HEK293 (cell line): ENCODE measurements at regions not wholly inside any gene's neighbourhood (a gene's known extent, or its start where the extent isn't known, plus 50 kb on each side); places are given as distances from the start of the nearest gene placed in this dataset.
"Not testable (repeated sequence)": the region's sequence is repeated elsewhere in the genome, so short reads cannot be mapped to it uniquely, and the experiment has no call there.

ENCODE experiments used
- BCL6B ChIP-seq: fragments of 450-650 bp; formaldehyde crosslinking; IDR thresholded peaks from 2 replicates; pipeline ENCODE4 v1.5.1; 2017; ENCODE audit warnings: missing biosample characterization, missing genetic modification characterization
- CTCF ChIP-seq: fragments of 450-650 bp; formaldehyde crosslinking; IDR thresholded peaks from 2 replicates; pipeline ENCODE4 v1.5.1; 2016; ENCODE audit warnings: missing biosample characterization, missing genetic modification characterization
- FEZF1 ChIP-seq: fragments of 450-650 bp; formaldehyde crosslinking; IDR thresholded peaks from 2 replicates; pipeline ENCODE4 v1.5.1; 2016; ENCODE audit warnings: missing biosample characterization, missing genetic modification characterization
- MYNN ChIP-seq: fragments of 450-650 bp; formaldehyde crosslinking; IDR thresholded peaks from 2 replicates; pipeline ENCODE4 v1.5.1; 2016; ENCODE audit warnings: missing biosample characterization, missing genetic modification characterization, borderline replicate concordance
- RBAK ChIP-seq: fragments of 450-650 bp; formaldehyde crosslinking; IDR thresholded peaks from 2 replicates; pipeline ENCODE4 v1.5.1; 2016; ENCODE audit warnings: missing biosample characterization, missing genetic modification characterization
- ZNF146 ChIP-seq: fragments of 450-650 bp; formaldehyde crosslinking; IDR thresholded peaks from 2 replicates; pipeline ENCODE4 v1.5.1; 2016; ENCODE audit warnings: missing biosample characterization, missing genetic modification characterization
- ZNF302 ChIP-seq: fragments of 450-650 bp; formaldehyde crosslinking; IDR thresholded peaks from 2 replicates; pipeline ENCODE4 v1.5.1; 2016; ENCODE audit warnings: missing biosample characterization, missing genetic modification characterization, low read depth
- ZNF639 ChIP-seq: fragments of 450-650 bp; formaldehyde crosslinking; IDR thresholded peaks from 2 replicates; pipeline ENCODE4 v1.5.1; 2016; ENCODE audit warnings: missing biosample characterization, missing genetic modification characterization
- ZNF777 ChIP-seq: fragments of 450-650 bp; formaldehyde crosslinking; IDR thresholded peaks from 2 replicates; pipeline ENCODE4 v1.5.1; 2017; ENCODE audit warnings: missing biosample characterization, missing genetic modification characterization, borderline replicate concordance

- TF ChIP-seq MYNN (tag by site-specific recombination); ZNF639 (tag by site-specific recombination); ZNF302 (tag by site-specific recombination); ZNF146 (tag by site-specific recombination); ZNF777; FEZF1 (tag by site-specific recombination); RBAK (tag by site-specific recombination); CTCF (tag by site-specific recombination); BCL6B (tag by site-specific recombination): not testable (repeated sequence)
Measured at GRCh38 chr9:67136376-67136775, 144.0 kb upstream of the SPATA31A3 start.
